HFFc6 (cell line): ENCODE measurements at regions not wholly inside any gene's neighbourhood (a gene's known extent, or its start where the extent isn't known, plus 50 kb on each side); places are given as distances from the start of the nearest gene placed in this dataset.

Experiments used
- DNase-seq: peaks from one replicate; pipeline ENCODE4 v3.0.0-alpha.2; 2018
- H3K27ac Mint-ChIP-seq: 2 replicates; pipeline ENCODE4 v1.8.0; 2020; ENCODE audit warnings: mild to moderate bottlenecking, mixed read lengths
- H3K27me3 Mint-ChIP-seq: 2 replicates; pipeline ENCODE4 v1.8.0; 2021; ENCODE audit warnings: mild to moderate bottlenecking, moderate library complexity, mixed read lengths; ENCODE audit not compliant: insufficient read depth
- H3K36me3 Mint-ChIP-seq: 2 replicates; pipeline ENCODE4 v1.8.0; 2021; ENCODE audit warnings: low read depth, mixed read lengths
- H3K4me1 Mint-ChIP-seq: 2 replicates; pipeline ENCODE4 v1.8.0; 2020; ENCODE audit warnings: low read depth, mixed read lengths
- H3K4me3 Mint-ChIP-seq: 2 replicates; pipeline ENCODE4 v1.8.0; 2020; ENCODE audit warnings: mild to moderate bottlenecking, moderate library complexity, mixed read lengths
- H3K9me3 Mint-ChIP-seq: 2 replicates; pipeline ENCODE4 v1.8.0; 2020; ENCODE audit warnings: mild to moderate bottlenecking, mixed read lengths
- TF ChIP-seq, protein P1 (sequence below): fragments of 200-600 bp; sonication (generic); IDR thresholded peaks from 2 replicates; pipeline ENCODE4 v1.5.0; 2021; ENCODE audit warnings: antibody characterized with exemption, mild to moderate bottlenecking

- TF ChIP-seq, protein P1, sequence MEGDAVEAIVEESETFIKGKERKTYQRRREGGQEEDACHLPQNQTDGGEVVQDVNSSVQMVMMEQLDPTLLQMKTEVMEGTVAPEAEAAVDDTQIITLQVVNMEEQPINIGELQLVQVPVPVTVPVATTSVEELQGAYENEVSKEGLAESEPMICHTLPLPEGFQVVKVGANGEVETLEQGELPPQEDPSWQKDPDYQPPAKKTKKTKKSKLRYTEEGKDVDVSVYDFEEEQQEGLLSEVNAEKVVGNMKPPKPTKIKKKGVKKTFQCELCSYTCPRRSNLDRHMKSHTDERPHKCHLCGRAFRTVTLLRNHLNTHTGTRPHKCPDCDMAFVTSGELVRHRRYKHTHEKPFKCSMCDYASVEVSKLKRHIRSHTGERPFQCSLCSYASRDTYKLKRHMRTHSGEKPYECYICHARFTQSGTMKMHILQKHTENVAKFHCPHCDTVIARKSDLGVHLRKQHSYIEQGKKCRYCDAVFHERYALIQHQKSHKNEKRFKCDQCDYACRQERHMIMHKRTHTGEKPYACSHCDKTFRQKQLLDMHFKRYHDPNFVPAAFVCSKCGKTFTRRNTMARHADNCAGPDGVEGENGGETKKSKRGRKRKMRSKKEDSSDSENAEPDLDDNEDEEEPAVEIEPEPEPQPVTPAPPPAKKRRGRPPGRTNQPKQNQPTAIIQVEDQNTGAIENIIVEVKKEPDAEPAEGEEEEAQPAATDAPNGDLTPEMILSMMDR = no peak
- DNase-seq = no peak
- H3K27ac Mint-ChIP-seq = no peak overlapping the region
- no peaks in the 10 kb centered on the region for H3K9me3 Mint-ChIP-seq
- H3K4me1 Mint-ChIP-seq = peaks cover 6% of the 10 kb centered on the region
- no peaks in the 10 kb centered on the region for H3K36me3 Mint-ChIP-seq
- peaks cover 12% of the 10 kb centered on the region for H3K27me3 Mint-ChIP-seq
- H3K4me3 Mint-ChIP-seq = no peak overlapping the region
Observed at GRCh38 chr4:183029365-183029764, 69.7 kb upstream of the WWC2 start.

GRCh38 chr4:183026701-183027100 is 72.4 kb upstream of the WWC2 start:
- Mint-ChIP-seq H3K4me3 (no peak overlapping the region), H3K27me3 (peaks cover 11% of the 10 kb centered on the region), H3K4me1 (peaks cover 6% of the 10 kb centered on the region), H3K36me3 (no peaks in the 10 kb centered on the region), H3K9me3 (no peaks in the 10 kb centered on the region), H3K27ac (no peak overlapping the region)
- DNase-seq = no peak
- TF ChIP-seq, protein P1 = no peak

DNA sequence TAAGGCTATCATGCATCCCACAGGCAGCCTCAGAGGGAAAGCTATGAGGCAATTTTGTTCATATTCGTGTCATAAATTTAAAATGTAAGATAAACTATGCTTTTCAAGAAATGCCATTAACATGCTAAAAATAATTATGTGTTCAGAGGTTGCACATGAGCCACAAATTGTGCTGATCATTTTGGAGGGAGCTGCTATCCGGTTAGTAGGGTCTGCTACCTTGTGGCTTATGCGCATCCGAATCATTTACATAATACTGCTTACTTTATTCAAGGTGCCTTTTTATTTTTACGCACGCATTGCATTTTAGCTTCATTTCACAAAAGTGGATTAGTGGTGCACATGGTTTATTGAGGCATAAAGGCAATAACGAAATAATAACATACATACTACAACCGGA is 76.4 kb upstream of the WWC2 start:
- no peak for DNase-seq
- Mint-ChIP-seq H3K4me3 (no peak overlapping the region), H3K4me1 (no peaks in the 10 kb centered on the region), H3K27ac (no peak overlapping the region), H3K9me3 (no peaks in the 10 kb centered on the region), H3K36me3 (no peaks in the 10 kb centered on the region), H3K27me3 (peaks cover 7% of the 10 kb centered on the region)
- TF ChIP-seq, protein P1 = no peak

GRCh38 chr4:183017962-183018361 is 81.1 kb upstream of the WWC2 start:
- Mint-ChIP-seq H3K27me3 (peaks cover 4% of the 10 kb centered on the region), H3K36me3 (no peaks in the 10 kb centered on the region), H3K27ac (no peak overlapping the region), H3K4me1 (no peaks in the 10 kb centered on the region), H3K9me3 (no peaks in the 10 kb centered on the region), H3K4me3 (no peak overlapping the region)
- no peak for DNase-seq
- TF ChIP-seq, protein P1 = no peak

DNA sequence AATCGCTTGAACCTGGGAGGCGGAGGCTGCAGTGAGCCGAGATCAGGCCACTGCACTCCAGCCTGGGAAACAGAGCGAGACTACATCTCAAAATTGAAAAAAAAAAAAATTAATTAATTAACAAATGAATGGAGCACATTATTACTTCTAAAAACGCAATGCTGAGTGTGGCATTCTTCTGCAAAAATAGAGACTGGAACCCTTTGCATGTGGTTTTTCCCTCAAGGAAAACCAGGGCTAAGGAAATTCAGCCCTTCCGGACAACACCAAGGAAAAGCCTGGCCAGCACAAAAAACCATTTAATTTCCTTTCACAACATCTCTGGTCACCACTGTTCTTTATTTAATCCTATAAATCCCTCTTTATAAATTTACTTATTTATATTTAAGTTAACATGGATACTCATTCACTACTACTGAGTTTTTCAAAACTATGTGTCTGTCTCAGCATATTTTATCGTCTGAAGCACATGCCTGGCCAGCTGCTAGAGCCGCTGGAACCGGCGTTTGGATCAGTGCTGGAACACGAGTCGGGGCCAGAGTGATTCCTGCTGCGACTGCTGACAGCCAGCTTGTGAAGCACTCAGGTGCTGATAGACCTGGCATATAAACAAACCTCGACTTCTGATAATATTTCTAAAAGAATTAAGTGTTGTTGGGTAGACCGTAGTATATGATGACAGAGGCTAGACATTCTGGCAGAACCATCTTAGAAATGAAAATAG is 84.5 kb upstream of the WWC2 start:
- H3K36me3 Mint-ChIP-seq = no peaks in the 10 kb centered on the region
- TF ChIP-seq, protein P1 = no peak
- no peak overlapping the region for H3K4me3 Mint-ChIP-seq
- no peaks in the 10 kb centered on the region for H3K9me3 Mint-ChIP-seq
- no peak overlapping the region for H3K27ac Mint-ChIP-seq
- H3K4me1 Mint-ChIP-seq = no peaks in the 10 kb centered on the region
- peaks cover 20% of the 10 kb centered on the region for H3K27me3 Mint-ChIP-seq
- no peak for DNase-seq

- Mint-ChIP-seq H3K36me3 (no peaks in the 10 kb centered on the region), H3K27me3 (peaks cover 26% of the 10 kb centered on the region), H3K4me1 (no peaks in the 10 kb centered on the region), H3K27ac (no peak overlapping the region), H3K4me3 (no peak overlapping the region), H3K9me3 (no peaks in the 10 kb centered on the region)
- DNase-seq = no peak
- TF ChIP-seq, protein P1 = no peak
Observed at GRCh38 chr4:183013730-183014002, 85.4 kb upstream of the WWC2 start.
